Islet of Langerhans (tissue), 1 donor: ENCODE measurements at regions not wholly inside any gene's neighbourhood (a gene's known extent, or its start where the extent isn't known, plus 50 kb on each side); places are given as distances from the start of the nearest gene placed in this dataset.

ENCODE experiments used
- FAIRE-seq: peaks from one replicate; lab custom pipeline; 2011; peaks lifted over from hg19 to GRCh38; lab: Jason Lieb, UNC

DNA sequence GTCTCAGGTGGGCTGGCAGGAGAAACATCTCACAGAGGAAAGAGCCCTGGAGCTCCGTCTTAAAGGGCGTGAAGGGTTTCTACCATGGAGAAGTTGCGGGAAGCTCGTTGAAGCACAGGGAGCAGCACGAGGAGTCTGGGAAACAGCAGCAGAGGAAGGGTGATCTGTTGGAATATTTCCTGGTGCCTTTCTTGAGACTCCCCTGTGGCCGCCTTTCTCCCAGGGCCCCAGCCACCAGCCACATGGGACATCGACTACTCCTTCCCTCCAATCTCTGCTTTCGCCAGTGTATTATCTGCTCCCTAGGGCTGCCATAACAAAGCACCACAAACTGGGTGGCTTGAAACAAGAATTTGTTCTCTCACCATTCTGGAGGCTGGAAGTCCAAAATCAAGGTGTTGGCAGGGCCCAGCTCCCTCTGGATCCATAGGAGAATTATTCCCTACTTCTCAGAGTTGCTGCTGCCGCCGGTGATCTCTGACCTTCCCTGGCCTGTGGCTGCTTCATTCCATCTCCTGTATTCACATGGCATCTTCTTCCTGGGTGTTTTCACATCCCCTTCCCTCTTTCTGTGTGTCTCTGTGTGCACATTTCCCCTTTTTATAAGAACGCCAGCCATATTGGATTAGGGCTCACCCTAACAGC, 152.8 kb upstream of the GSC start:
- FAIRE-seq: no peak

DNA sequence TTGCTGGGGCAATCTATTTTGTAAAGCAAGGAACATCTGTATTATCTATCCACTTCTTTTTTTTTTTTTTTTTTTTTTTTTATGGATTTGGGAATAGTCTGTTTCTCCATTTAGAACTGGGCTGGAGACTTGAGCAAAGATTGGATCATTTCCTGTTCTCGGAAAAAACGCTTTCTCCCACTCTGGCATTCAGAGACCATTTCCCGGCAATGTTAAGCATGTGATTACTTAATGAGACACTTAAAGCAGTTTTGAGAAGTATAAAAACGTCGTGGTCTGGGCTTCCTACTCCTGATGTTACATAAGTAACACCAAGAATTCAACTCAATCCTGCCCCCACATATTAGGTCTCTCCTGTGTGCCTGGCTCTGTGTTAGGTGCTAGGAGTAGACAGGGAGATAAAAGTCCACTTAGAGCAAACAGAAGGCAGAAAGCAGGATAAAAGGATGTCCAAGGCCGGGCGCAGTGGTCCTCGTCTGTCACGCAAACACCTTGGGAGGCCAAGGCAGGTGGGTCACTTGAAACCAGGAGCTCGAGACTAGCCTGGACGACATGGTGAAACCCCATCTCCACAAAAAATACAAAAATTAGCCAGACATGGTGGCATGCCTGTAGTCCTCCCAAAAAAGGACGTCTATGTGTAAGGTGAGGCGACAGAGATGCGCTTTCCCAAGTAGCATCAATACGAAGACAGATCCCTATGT, 152.1 kb upstream of the GSC start:
- no peak for FAIRE-seq

GRCh38 chr14:94921456-94921855, 151.5 kb upstream of the GSC start:
- no peak for FAIRE-seq

- no peak for FAIRE-seq
Observed at GRCh38 chr14:94919896-94920295, 150.0 kb upstream of the GSC start.

DNA sequence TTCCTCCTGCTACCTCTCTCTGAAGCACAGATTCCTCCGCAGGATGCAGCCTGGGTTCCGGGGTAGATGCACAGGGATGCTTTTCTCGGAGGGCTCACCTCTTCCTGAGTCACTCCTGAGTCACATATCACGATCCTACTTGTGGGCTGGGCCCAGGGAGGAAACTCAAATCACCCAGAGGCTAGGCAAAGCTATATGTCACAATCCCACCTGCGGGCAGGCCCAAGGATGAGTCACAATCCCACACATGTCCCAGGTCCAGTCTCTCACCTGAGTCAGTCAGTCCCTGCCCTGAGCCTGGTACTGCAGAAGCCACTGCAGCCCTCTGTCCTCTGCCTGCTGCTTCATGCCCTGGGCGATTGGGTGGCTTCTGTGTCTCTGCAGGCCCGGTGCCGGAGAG, 149.0 kb upstream of the GSC start:
- no peak for FAIRE-seq

DNA sequence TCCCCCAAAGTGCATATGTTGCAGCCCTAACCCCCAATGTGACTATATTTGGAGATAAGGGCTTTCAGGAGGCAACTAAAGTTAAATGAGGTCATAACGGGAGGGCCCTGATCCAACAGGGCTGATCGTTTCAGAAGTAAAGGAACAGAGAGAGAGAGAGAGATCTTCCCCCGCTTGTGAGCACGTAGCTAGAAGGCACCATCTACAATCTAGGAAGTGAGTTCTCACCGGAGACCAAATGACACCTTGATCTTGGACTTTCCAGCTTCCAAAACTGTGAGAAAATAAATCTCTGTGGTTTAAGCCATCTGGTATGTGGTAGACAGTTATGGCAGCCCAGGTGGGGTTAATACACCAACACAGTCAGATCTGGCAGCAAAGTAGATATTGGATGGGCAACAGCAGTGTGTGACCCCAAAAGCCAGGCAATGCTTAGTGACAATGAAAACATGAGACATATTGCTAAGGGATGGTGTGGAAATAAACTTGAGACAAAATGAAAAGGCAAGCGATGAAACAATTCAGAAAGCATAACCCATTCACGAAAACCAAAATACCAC, 147.2 kb upstream of the GSC start:
- no peak for FAIRE-seq

DNA sequence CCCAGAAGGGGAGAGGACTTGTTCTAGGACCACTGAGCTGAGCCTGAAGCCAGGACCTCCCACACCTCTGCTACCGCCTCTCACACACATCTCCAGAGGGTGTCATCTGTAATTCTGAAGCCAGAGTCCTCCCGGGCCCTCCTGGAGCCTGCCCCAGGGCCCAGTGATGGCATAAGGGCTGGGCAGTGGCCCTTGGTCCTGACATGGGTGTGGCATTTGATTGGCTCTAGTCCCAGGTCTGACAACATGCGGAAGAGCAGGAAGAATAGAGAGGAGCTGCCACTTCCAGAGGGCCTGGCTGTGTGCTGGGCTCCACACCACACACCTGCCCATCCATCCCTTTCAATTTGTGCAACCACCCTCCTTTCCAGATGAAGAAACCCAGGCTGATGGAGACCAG, 144.3 kb upstream of the GSC start:
- FAIRE-seq: no peak

DNA sequence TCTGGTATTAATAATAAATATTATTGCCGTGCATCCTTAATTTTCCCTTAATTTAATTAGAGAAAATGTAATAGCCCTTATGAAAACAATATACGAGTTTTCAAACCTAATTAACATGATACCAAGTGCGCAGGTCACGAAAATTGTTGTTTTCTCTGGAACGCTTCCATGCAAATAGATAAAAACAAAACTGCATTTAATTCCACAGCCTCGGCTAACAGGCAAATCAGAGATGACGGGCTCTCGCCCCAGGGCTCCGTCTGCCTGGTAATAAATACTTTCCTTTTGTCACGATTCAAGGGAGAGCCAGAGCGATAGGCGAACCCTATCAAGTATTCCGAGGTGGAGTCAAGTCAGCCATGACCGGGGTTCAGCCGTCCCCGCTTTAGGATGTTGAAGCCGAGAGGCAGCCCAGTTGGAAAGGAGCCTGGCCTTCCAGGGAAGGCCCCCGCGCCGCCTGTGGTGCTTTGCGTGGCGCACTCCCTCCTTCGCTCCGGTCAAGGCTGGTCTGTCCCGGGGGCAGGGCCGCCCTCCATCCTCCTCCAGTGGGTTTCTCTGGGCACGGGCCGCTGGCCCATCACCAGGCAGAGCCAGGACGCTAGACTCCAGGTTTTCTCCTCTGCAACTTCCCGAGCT, 137.8 kb upstream of the GSC start:
- FAIRE-seq: no peak

DNA sequence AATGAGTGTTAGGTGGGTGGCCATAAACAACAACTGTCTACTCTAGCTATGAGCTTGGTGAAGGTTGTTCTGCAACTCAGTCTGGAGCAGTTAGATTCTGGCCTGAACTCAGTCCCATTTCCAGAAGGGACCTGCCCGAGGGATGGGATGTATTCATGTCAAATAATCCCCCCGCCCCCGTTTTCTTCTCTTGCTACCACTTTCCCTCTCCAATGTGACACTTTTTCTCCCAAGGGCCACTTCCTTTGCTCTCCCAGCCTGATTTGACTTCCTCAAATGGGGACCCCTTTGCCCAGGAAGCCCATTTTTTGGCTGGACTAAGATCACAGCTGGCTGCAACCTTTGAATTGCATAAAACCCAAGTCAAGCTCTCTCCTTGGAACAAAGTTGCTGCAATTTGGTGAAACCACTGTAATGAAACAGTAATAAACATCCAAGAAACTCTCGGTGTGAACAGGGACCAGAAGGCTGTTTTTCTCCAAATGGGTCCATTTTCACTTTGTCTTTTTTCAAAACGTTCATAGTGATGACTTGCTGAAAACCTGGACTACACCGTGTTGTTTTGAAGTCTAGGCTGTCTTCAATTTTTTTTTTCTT, 137.2 kb upstream of the GSC start:
- FAIRE-seq: no peak

GRCh38 chr14:94906577-94906976, 136.7 kb upstream of the GSC start:
- FAIRE-seq: no peak

DNA sequence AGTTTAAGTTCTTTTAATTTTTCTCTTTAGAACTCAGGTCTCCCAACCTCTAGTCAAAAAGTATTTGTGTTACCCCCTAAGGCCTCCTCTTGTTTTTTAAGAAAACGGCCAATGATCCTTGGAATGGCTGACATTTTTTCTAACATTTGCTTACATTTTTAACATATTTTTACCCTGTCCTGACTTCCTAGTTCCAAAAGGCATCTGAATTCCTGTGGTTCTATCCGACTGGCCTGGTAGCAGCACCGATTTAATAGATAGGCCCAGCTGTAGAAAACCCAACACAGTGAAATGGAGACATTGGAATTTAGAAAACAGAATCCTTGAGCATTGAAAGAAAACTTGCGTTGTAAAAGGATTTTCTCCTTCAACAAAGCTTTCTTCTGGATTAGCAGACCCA, 134.7 kb upstream of the GSC start:
- FAIRE-seq: no peak

DNA sequence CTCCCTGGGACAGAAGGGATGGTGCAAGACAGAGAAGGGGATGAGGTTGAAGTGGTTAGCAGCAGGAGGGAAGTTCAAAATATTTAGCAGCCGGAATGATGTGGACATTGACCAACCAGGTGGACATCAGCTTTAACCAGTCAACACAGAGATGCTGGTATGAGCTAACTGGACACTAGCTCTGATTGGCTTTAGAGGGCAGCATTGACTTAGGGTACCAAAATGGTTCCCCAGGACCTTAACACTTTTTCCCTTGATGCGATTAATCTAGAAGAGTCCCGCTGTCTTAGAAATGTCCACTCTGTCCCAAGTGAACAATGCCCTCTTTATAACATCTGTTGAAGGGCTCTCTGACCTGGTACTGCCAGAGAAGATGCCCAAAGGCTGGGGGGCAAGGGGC, 134.0 kb upstream of the GSC start:
- FAIRE-seq: no peak

DNA sequence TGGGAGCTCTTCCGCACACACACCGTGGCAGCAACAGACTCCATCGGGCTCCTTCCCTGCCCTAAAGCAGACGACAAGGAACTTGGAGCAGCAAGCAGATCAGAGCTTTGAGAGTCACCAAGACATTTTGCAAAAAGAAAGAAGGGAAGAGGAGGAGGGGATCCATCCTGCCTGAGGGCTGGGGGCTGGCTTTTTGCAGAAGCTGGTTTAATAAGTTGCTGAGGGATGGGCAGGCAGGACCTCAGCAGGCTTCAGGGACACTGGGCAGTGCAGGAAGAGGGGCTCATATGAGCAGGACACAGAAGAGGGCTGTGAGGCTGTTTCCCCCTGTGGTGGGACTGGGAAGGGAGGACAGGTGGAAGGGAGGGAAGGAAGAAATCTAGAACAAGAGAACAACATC, 133.4 kb upstream of the GSC start:
- FAIRE-seq: no peak

DNA sequence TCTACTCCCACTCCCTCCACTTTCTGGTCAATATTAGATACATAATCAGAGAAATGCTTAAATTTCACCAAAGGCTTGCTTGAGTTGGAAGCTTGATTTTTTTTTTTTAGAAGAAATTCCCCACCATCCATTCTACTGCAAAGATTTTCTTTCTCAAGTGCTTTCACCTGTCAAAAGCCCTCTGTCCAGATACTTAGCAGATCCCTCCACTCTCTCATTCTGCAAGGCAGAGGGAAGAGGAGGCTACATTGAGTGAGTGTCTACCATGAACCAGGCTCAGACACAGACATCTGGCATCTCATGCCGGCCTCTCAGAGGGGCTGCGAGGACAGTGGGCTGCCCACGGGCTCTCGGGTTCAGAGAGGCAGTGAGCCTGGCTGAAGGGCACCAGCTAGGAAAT, 127.6 kb upstream of the GSC start:
- no peak for FAIRE-seq

GRCh38 chr14:94897082-94897481, 127.2 kb upstream of the GSC start:
- no peak for FAIRE-seq

DNA sequence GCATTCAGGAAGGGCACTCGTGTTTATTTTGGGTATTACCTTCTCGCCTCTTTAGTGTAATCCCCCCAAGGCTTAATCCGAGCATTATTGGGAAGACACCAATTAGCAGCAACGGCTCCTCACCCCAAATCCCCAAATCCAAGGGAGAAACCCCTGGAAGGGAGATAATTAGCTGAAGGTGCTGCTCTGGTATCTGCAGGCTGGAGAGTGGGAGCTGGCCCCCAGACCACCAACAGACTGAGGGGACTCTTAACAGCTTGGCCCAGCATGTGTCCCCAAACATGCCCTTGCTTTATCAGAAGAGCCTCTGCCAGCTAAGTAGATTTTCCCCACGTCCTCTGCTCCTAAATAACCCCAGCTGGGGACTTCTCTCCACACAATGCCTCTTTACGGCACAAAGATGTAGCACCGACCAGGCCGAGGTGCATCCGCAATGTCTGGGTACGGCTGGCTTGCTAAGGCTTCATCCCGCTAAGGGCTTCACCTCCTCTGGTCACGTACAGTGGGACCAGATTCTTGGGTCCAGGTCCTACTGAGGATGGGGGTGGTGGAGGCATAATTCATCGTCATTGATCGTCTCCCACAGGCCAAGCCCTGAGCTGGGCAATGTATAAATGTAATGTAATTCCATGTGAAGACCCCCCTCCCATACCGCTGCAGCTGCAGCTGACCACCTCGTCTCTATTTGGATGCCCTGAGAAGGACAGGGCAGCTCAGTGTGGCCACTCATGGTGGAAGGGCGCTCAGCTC, 123.7 kb upstream of the GSC start:
- no peak for FAIRE-seq

DNA sequence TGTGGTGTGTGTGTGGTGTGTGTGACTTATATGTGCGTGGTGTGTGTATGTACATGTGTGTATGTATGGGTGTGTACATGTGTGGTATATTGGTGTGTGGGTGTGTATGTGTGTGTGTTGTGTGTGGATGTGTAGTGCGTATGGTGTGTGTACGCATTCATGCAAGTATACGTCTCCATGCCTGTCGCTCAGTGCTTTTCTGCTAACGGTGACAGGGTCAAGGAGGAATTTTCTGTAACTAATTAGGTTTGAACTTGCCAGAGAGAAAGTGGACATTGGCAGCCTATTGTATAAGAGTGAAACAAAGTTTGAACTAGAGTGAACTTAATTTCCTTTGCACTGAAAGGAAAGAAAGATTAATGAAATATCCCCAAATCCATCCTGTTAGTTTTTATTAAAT, 120.9 kb upstream of the GSC start:
- no peak for FAIRE-seq

- no peak for FAIRE-seq
Observed at GRCh38 chr14:94889520-94890312, 119.8 kb upstream of the GSC start.

DNA sequence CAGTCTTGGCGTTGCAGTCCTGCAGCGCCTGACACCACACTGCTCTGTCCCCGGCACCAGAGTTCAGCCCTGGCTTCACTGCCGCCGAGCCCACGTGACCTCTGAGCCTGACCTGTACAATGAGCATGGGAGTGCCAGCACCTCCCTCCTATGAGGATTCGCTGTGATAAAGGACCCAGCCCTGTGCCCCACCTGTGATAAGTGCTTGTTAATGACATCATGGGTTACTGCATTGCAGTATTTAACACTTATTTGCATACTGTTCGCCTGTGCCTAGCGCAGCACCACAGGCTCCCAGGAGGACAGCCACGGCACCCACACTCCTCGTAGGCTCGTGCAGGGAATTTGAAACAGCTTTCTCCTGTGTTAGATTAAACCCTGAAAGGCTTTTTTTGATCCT, 118.2 kb upstream of the GSC start:
- no peak for FAIRE-seq

GRCh38 chr14:94887591-94887990, 117.7 kb upstream of the GSC start:
- no peak for FAIRE-seq

GRCh38 chr14:94886931-94887330, 117.0 kb upstream of the GSC start:
- FAIRE-seq: no peak
